ENCODE measurements at regions not wholly inside any gene's neighbourhood (a gene's known extent, or its start where the extent isn't known, plus 50 kb on each side); places are given as distances from the start of the nearest gene placed in this dataset.

GRCh38 chr2:228876276-228876675 is 394.8 kb downstream of the PID1 start:
- DNase-seq, result no peak
- no peak for TF ChIP-seq POLR2A (IDR thresholded peaks at IDR 0.05; ENCODE audit: low read length)
- no peak for TF ChIP-seq GATA1 (IDR thresholded peaks at IDR 0.05; ENCODE audit: low read depth, low read length)

GRCh38 chr2:228875152-228875900 is 395.8 kb downstream of the PID1 start:
- TF ChIP-seq POLR2A (IDR thresholded peaks at IDR 0.05; ENCODE audit: low read length), result no peak
- no peak for TF ChIP-seq GATA1 (IDR thresholded peaks at IDR 0.05; ENCODE audit: low read depth, low read length)
- no peak for DNase-seq

- DNase-seq, result no peak
- no peak for TF ChIP-seq GATA1 (IDR thresholded peaks at IDR 0.05; ENCODE audit: low read depth, low read length)
- TF ChIP-seq POLR2A (IDR thresholded peaks at IDR 0.05; ENCODE audit: low read length), result no peak
Measured at GRCh38 chr2:228871012-228871411, 400.1 kb downstream of the PID1 start.

GRCh38 chr2:228869636-228870264 is 401.3 kb downstream of the PID1 start:
- DNase-seq, result no peak
- no peak for TF ChIP-seq GATA1 (IDR thresholded peaks at IDR 0.05; ENCODE audit: low read depth, low read length)
- no peak for TF ChIP-seq POLR2A (IDR thresholded peaks at IDR 0.05; ENCODE audit: low read length)

- DNase-seq, result no peak
- TF ChIP-seq POLR2A (IDR thresholded peaks at IDR 0.05; ENCODE audit: low read length) (no peak), GATA1 (IDR thresholded peaks at IDR 0.05; ENCODE audit: low read depth, low read length) (no peak)
Measured at GRCh38 chr2:228867406-228867805, 403.7 kb downstream of the PID1 start.

- TF ChIP-seq GATA1 (IDR thresholded peaks at IDR 0.05; ENCODE audit: low read depth, low read length) (no peak), POLR2A (IDR thresholded peaks at IDR 0.05; ENCODE audit: low read length) (no peak)
- no peak for DNase-seq
Measured at GRCh38 chr2:228866781-228867180, 404.3 kb downstream of the PID1 start.

- no peak for DNase-seq
- TF ChIP-seq POLR2A (IDR thresholded peaks at IDR 0.05; ENCODE audit: low read length) (no peak), GATA1 (IDR thresholded peaks at IDR 0.05; ENCODE audit: low read depth, low read length) (no peak)
Measured at GRCh38 chr2:228866044-228866443, 405.0 kb downstream of the PID1 start.

- TF ChIP-seq GATA1 (IDR thresholded peaks at IDR 0.05; ENCODE audit: low read depth, low read length) (no peak), POLR2A (IDR thresholded peaks at IDR 0.05; ENCODE audit: low read length) (no peak)
- no peak for DNase-seq
Measured at GRCh38 chr2:228864131-228864530, 407.0 kb downstream of the PID1 start.

- no peak for DNase-seq
- TF ChIP-seq GATA1 (IDR thresholded peaks at IDR 0.05; ENCODE audit: low read depth, low read length) (no peak), POLR2A (IDR thresholded peaks at IDR 0.05; ENCODE audit: low read length) (no peak)
Measured at GRCh38 chr2:228860601-228861285, 410.3 kb downstream of the PID1 start.

- DNase-seq, result no peak
- no peak for TF ChIP-seq GATA1 (IDR thresholded peaks at IDR 0.05; ENCODE audit: low read depth, low read length)
- no peak for TF ChIP-seq POLR2A (IDR thresholded peaks at IDR 0.05; ENCODE audit: low read length)
Measured at GRCh38 chr2:228853151-228853550, 417.9 kb downstream of the PID1 start.

- no peak for DNase-seq
- TF ChIP-seq POLR2A (IDR thresholded peaks at IDR 0.05; ENCODE audit: low read length), result no peak
- no peak for TF ChIP-seq GATA1 (IDR thresholded peaks at IDR 0.05; ENCODE audit: low read depth, low read length)
Measured at GRCh38 chr2:228848638-228849037, 422.4 kb downstream of the PID1 start.

GRCh38 chr2:228847684-228848083 is 423.4 kb downstream of the PID1 start:
- no peak for DNase-seq
- TF ChIP-seq GATA1 (IDR thresholded peaks at IDR 0.05; ENCODE audit: low read depth, low read length) (no peak), POLR2A (IDR thresholded peaks at IDR 0.05; ENCODE audit: low read length) (no peak)

GRCh38 chr2:228846161-228846560 is 424.9 kb downstream of the PID1 start:
- DNase-seq, result no peak
- TF ChIP-seq GATA1 (IDR thresholded peaks at IDR 0.05; ENCODE audit: low read depth, low read length) (no peak), POLR2A (IDR thresholded peaks at IDR 0.05; ENCODE audit: low read length) (no peak)

GRCh38 chr2:228845162-228845925 is 425.7 kb downstream of the PID1 start:
- TF ChIP-seq GATA1 (IDR thresholded peaks at IDR 0.05; ENCODE audit: low read depth, low read length), result no peak
- no peak for TF ChIP-seq POLR2A (IDR thresholded peaks at IDR 0.05; ENCODE audit: low read length)
- DNase-seq, result no peak
